Activated naive CD8-positive, alpha-beta T cell treated with anti-CD3 and anti-CD28 coated beads, Interleukin-2, amount 10 ng/mL, durations not matched to agents 7 days and 5 days (primary cell): ENCODE measurements at regions not wholly inside any gene's neighbourhood (a gene's known extent, or its start where the extent isn't known, plus 50 kb on each side); places are given as distances from the start of the nearest gene placed in this dataset.

Experiments
- ATAC-seq: fragments of 150-1000 bp; cut with Tn5 transposase; one replicate; pipeline ENCODE4 v1.10.0; 2021; ENCODE audit warnings: low read depth, moderate library complexity
- POLR2A ChIA-PET: fragments of 350-600 bp; sonication (Branson Sonifier 250); formaldehyde crosslinking; loops from one replicate; lab custom pipeline; 2021; ENCODE audit warnings: antibody characterized with exemption; lab: Charles Lee
- DNase-seq: peaks from one replicate; pipeline ENCODE4 v3.0.0; 2021
- H3K27ac Mint-ChIP-seq: one replicate; pipeline ENCODE4 v1.8.0; 2022; ENCODE audit warnings: mild to moderate bottlenecking, mixed read lengths
- H3K27me3 Mint-ChIP-seq: one replicate; pipeline ENCODE4 v1.8.0; 2022; ENCODE audit warnings: mild to moderate bottlenecking, moderate library complexity, mixed read lengths
- H3K36me3 Mint-ChIP-seq: one replicate; pipeline ENCODE4 v1.8.0; 2021; ENCODE audit warnings: mild to moderate bottlenecking, mixed read lengths
- H3K4me1 Mint-ChIP-seq: one replicate; pipeline ENCODE4 v1.8.0; 2021; ENCODE audit warnings: mixed read lengths
- H3K4me3 Mint-ChIP-seq: one replicate; pipeline ENCODE4 v1.8.0; 2022; ENCODE audit warnings: mild to moderate bottlenecking, moderate library complexity, mixed read lengths
- H3K9me3 Mint-ChIP-seq: one replicate; pipeline ENCODE4 v1.8.0; 2021; ENCODE audit warnings: mixed read lengths

- ATAC-seq, result no peak
- Mint-ChIP-seq H3K4me1 (no peaks in the 10 kb centered on the region), H3K27me3 (no peaks in the 10 kb centered on the region), H3K4me3 (no peak overlapping the region), H3K36me3 (no peaks in the 10 kb centered on the region), H3K9me3 (peaks cover 2% of the 10 kb centered on the region), H3K27ac (no peak overlapping the region)
- POLR2A ChIA-PET, result no interaction called here
- DNase-seq, result no peak
Measured at GRCh38 chr2:107595749-107596148, 230.9 kb upstream of the RGPD4 start.

- ATAC-seq (no peak), DNase-seq (no peak)
- H3K27me3 Mint-ChIP-seq, result no peaks in the 10 kb centered on the region
- no peaks in the 10 kb centered on the region for H3K36me3 Mint-ChIP-seq
- POLR2A ChIA-PET, result no interaction called here
- peaks cover 2% of the 10 kb centered on the region for H3K9me3 Mint-ChIP-seq
- H3K4me3 Mint-ChIP-seq, result no peak overlapping the region
- no peak overlapping the region for H3K27ac Mint-ChIP-seq
- no peaks in the 10 kb centered on the region for H3K4me1 Mint-ChIP-seq
Measured at GRCh38 chr2:107597507-107597906, 229.2 kb upstream of the RGPD4 start.

GRCh38 chr2:107602801-107603200, 223.9 kb upstream of the RGPD4 start:
- Mint-ChIP-seq H3K27ac (no peak overlapping the region), H3K9me3 (no peaks in the 10 kb centered on the region), H3K36me3 (no peaks in the 10 kb centered on the region), H3K4me1 (no peaks in the 10 kb centered on the region), H3K27me3 (peaks cover 3% of the 10 kb centered on the region), H3K4me3 (no peak overlapping the region)
- DNase-seq (no peak), ATAC-seq (no peak)
- POLR2A ChIA-PET, result no interaction called here

GRCh38 chr2:107607054-107607453, 219.6 kb upstream of the RGPD4 start:
- ATAC-seq (no peak), DNase-seq (no peak)
- Mint-ChIP-seq H3K4me3 (no peak overlapping the region), H3K27me3 (peaks cover 3% of the 10 kb centered on the region), H3K27ac (no peak overlapping the region), H3K36me3 (no peaks in the 10 kb centered on the region), H3K9me3 (no peaks in the 10 kb centered on the region), H3K4me1 (no peaks in the 10 kb centered on the region)
- POLR2A ChIA-PET, result no interaction called here

GRCh38 chr2:107607473-107607872, 219.2 kb upstream of the RGPD4 start:
- DNase-seq, result no peak
- H3K27me3 Mint-ChIP-seq, result peaks cover 3% of the 10 kb centered on the region
- no peak for ATAC-seq
- H3K4me1 Mint-ChIP-seq, result no peaks in the 10 kb centered on the region
- H3K36me3 Mint-ChIP-seq, result no peaks in the 10 kb centered on the region
- no peak overlapping the region for H3K27ac Mint-ChIP-seq
- H3K4me3 Mint-ChIP-seq, result no peak overlapping the region
- POLR2A ChIA-PET, result no interaction called here
- no peaks in the 10 kb centered on the region for H3K9me3 Mint-ChIP-seq

- POLR2A ChIA-PET, result no interaction called here
- no peaks in the 10 kb centered on the region for H3K36me3 Mint-ChIP-seq
- H3K4me1 Mint-ChIP-seq, result no peaks in the 10 kb centered on the region
- no peak overlapping the region for H3K27ac Mint-ChIP-seq
- H3K4me3 Mint-ChIP-seq, result no peak overlapping the region
- H3K27me3 Mint-ChIP-seq, result no peaks in the 10 kb centered on the region
- DNase-seq (no peak), ATAC-seq (no peak)
- H3K9me3 Mint-ChIP-seq, result peaks cover 1% of the 10 kb centered on the region
Measured at GRCh38 chr2:107615039-107615438, 211.7 kb upstream of the RGPD4 start.

GRCh38 chr2:107618769-107619168, 207.9 kb upstream of the RGPD4 start:
- no peak overlapping the region for H3K27ac Mint-ChIP-seq
- DNase-seq, result no peak
- no peak for ATAC-seq
- no peaks in the 10 kb centered on the region for H3K4me1 Mint-ChIP-seq
- H3K36me3 Mint-ChIP-seq, result no peaks in the 10 kb centered on the region
- peaks cover 1% of the 10 kb centered on the region for H3K9me3 Mint-ChIP-seq
- POLR2A ChIA-PET, result no interaction called here
- no peaks in the 10 kb centered on the region for H3K27me3 Mint-ChIP-seq
- no peak overlapping the region for H3K4me3 Mint-ChIP-seq

- Mint-ChIP-seq H3K27me3 (no peaks in the 10 kb centered on the region), H3K4me1 (no peaks in the 10 kb centered on the region), H3K36me3 (no peaks in the 10 kb centered on the region), H3K27ac (no peak overlapping the region), H3K9me3 (peaks cover 3% of the 10 kb centered on the region), H3K4me3 (no peak overlapping the region)
- POLR2A ChIA-PET, result no interaction called here
- no peak for DNase-seq
- no peak for ATAC-seq
Measured at GRCh38 chr2:107621186-107622165, 205.2 kb upstream of the RGPD4 start.

- H3K36me3 Mint-ChIP-seq, result no peaks in the 10 kb centered on the region
- DNase-seq, result no peak
- no peak overlapping the region for H3K27ac Mint-ChIP-seq
- peaks cover 3% of the 10 kb centered on the region for H3K9me3 Mint-ChIP-seq
- POLR2A ChIA-PET, result no interaction called here
- H3K4me3 Mint-ChIP-seq, result no peak overlapping the region
- ATAC-seq, result no peak
- no peaks in the 10 kb centered on the region for H3K27me3 Mint-ChIP-seq
- H3K4me1 Mint-ChIP-seq, result no peaks in the 10 kb centered on the region
Measured at GRCh38 chr2:107622741-107623310, 203.9 kb upstream of the RGPD4 start.

GRCh38 chr2:107625982-107626381, 200.7 kb upstream of the RGPD4 start:
- H3K36me3 Mint-ChIP-seq, result no peaks in the 10 kb centered on the region
- ATAC-seq, result no peak

GRCh38 chr2:107627164-107627563, 199.5 kb upstream of the RGPD4 start:
- POLR2A ChIA-PET, result no interaction called here
- Mint-ChIP-seq H3K9me3 (peaks cover 4% of the 10 kb centered on the region), H3K4me3 (no peak overlapping the region), H3K27me3 (no peaks in the 10 kb centered on the region), H3K36me3 (no peaks in the 10 kb centered on the region), H3K4me1 (no peaks in the 10 kb centered on the region), H3K27ac (no peak overlapping the region)
- ATAC-seq (no peak), DNase-seq (no peak)

More at GRCh38 chr2:107625982-107626381, 200.7 kb upstream of the RGPD4 start:
- H3K27me3 Mint-ChIP-seq, result no peaks in the 10 kb centered on the region
- POLR2A ChIA-PET, result no interaction called here
- peaks cover 4% of the 10 kb centered on the region for H3K9me3 Mint-ChIP-seq
- H3K4me3 Mint-ChIP-seq, result no peak overlapping the region
- H3K27ac Mint-ChIP-seq, result no peak overlapping the region
- no peaks in the 10 kb centered on the region for H3K4me1 Mint-ChIP-seq
- no peak for DNase-seq

GRCh38 chr2:107627926-107628325, 198.8 kb upstream of the RGPD4 start:
- Mint-ChIP-seq H3K4me3 (no peak overlapping the region), H3K27me3 (no peaks in the 10 kb centered on the region), H3K36me3 (no peaks in the 10 kb centered on the region), H3K4me1 (no peaks in the 10 kb centered on the region), H3K9me3 (peaks cover 4% of the 10 kb centered on the region), H3K27ac (no peak overlapping the region)
- ATAC-seq (no peak), DNase-seq (no peak)
- POLR2A ChIA-PET, result no interaction called here

GRCh38 chr2:107633580-107634147, 193.0 kb upstream of the RGPD4 start:
- H3K9me3 Mint-ChIP-seq, result no peaks in the 10 kb centered on the region
- H3K27me3 Mint-ChIP-seq, result no peaks in the 10 kb centered on the region
- no peaks in the 10 kb centered on the region for H3K36me3 Mint-ChIP-seq
- POLR2A ChIA-PET, result no interaction called here
- ATAC-seq (no peak), DNase-seq (no peak)
- H3K27ac Mint-ChIP-seq, result no peak overlapping the region
- no peak overlapping the region for H3K4me3 Mint-ChIP-seq
- H3K4me1 Mint-ChIP-seq, result no peaks in the 10 kb centered on the region

- no peak for ATAC-seq
- Mint-ChIP-seq H3K4me1 (no peaks in the 10 kb centered on the region), H3K4me3 (no peak overlapping the region), H3K27me3 (no peaks in the 10 kb centered on the region), H3K27ac (no peak overlapping the region), H3K36me3 (no peaks in the 10 kb centered on the region), H3K9me3 (no peaks in the 10 kb centered on the region)
- POLR2A ChIA-PET, result no interaction called here
- no peak for DNase-seq
Measured at GRCh38 chr2:107634172-107634571, 192.5 kb upstream of the RGPD4 start.
